Esophagus squamous epithelium (tissue), 5 donors: ENCODE measurements at regions not wholly inside any gene's neighbourhood (a gene's known extent, or its start where the extent isn't known, plus 50 kb on each side); places are given as distances from the start of the nearest gene placed in this dataset.

Source experiments
- DNase-seq: peaks from one replicate; lab custom pipeline; 2025; lab: John Stamatoyannopoulos, UW
- H3K27ac ChIP-seq, 4 donors: fragments of 200-600 bp; sonication (generic); one replicate each; pipeline ENCODE4 v1.5.1; 2016 to 2019; ENCODE audit warnings: mild to moderate bottlenecking in 1 of 4
- H3K27me3 ChIP-seq, 4 donors: fragments of 200-600 bp; sonication (generic); 1 replicate in 3 of 4; 2 replicates in 1 of 4; pipeline versions ENCODE4 v1.5.1 to v1.6.0; 2017 to 2021; ENCODE audit warnings: antibody characterized with exemption in 1 of 4
- H3K36me3 ChIP-seq, 3 donors: fragments of 200-600 bp; sonication (generic); one replicate each; pipeline ENCODE4 v1.5.1; 2016 to 2019
- H3K4me1 ChIP-seq, 3 donors: fragments of 200-600 bp; sonication (generic); one replicate each; pipeline ENCODE4 v1.5.1; 2017 to 2019
- H3K4me3 ChIP-seq, 4 donors: fragments of 200-600 bp; sonication (generic); 1 replicate in 3 of 4; 2 replicates in 1 of 4; pipeline ENCODE4 v1.5.1; 2016 to 2019; ENCODE audit warnings: mild to moderate bottlenecking in 2 of 4, moderate library complexity in 1 of 4
- H3K9me3 ChIP-seq, 3 donors: fragments of 200-600 bp; sonication (generic); one replicate each; pipeline ENCODE4 v1.5.1; 2016 to 2019
- POLR2A ChIP-seq, 4 donors: fragments of 450-650 bp; IDR thresholded peaks; one replicate each; pipeline ENCODE4 v1.6.1; 2017; ENCODE audit warnings: antibody characterized with exemption in 4 of 4, mild to moderate bottlenecking in 4 of 4, moderate library complexity in 3 of 4
- WGBS, 2 donors: methylation state at CpG; one replicate each; pipeline ENCODE4 v1.1.5; 2018; 5-methylcytosine and 5-hydroxymethylcytosine counted together
- intact Hi-C: fragments of 100-400 bp; cut with DNase I; formaldehyde crosslinking; loops from one replicate; pipeline ENCODE4 v1.15.0; 2022
- TF ChIP-seq, protein P1 (sequence below), 6 experiments: fragments of 450-650 bp in 4 of 6; fragments of 200-600 bp in 2 of 6; sonication (generic) in 2 of 6; IDR thresholded peaks; one replicate each; pipeline ENCODE4 v1.5.1; 2016 to 2019; ENCODE audit warnings: antibody characterized with exemption in 6 of 6, mild to moderate bottlenecking in 4 of 6, moderate library complexity in 4 of 6
- donor health status: DM: yes; HTN: yes; CAD: no.

DNA sequence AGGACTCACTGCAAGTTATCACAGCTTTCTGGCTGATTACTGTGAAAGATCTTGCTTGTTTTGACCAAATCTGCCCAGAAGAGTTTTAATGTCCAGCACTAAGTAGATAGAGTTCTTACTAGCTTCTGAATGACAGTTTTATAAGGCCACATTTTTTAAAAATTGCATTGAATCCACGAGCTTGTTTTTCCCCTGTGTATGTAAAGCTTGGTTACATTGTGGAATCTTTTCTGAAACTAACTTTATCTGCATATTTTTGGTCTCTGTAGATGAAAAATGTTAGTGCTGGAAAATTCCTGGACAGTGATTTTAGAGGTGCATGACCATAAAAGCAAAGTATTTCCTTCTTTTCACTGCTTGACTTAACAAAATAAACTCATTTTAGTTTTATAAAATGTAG is 650.3 kb upstream of the FAM241A start:
- H3K36me3 ChIP-seq, result no peaks in the 10 kb centered on the region
- H3K9me3 ChIP-seq, result no peaks in the 10 kb centered on the region
- no peak for DNase-seq
- H3K27me3 ChIP-seq, result no peaks in the 10 kb centered on the region
- TF ChIP-seq POLR2A (IDR thresholded peaks at IDR 0.05), result no peak
- TF ChIP-seq, protein P1, sequence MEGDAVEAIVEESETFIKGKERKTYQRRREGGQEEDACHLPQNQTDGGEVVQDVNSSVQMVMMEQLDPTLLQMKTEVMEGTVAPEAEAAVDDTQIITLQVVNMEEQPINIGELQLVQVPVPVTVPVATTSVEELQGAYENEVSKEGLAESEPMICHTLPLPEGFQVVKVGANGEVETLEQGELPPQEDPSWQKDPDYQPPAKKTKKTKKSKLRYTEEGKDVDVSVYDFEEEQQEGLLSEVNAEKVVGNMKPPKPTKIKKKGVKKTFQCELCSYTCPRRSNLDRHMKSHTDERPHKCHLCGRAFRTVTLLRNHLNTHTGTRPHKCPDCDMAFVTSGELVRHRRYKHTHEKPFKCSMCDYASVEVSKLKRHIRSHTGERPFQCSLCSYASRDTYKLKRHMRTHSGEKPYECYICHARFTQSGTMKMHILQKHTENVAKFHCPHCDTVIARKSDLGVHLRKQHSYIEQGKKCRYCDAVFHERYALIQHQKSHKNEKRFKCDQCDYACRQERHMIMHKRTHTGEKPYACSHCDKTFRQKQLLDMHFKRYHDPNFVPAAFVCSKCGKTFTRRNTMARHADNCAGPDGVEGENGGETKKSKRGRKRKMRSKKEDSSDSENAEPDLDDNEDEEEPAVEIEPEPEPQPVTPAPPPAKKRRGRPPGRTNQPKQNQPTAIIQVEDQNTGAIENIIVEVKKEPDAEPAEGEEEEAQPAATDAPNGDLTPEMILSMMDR (IDR thresholded peaks at IDR 0.05), result no peak
- no peaks in the 10 kb centered on the region for H3K4me1 ChIP-seq
- H3K4me3 ChIP-seq, result no peak overlapping the region
- intact Hi-C loops, result no loop called here
- no peak overlapping the region for H3K27ac ChIP-seq
- WGBS, 2 donors, result 32% methylated on average over 1 of the region's 1 CpG

DNA sequence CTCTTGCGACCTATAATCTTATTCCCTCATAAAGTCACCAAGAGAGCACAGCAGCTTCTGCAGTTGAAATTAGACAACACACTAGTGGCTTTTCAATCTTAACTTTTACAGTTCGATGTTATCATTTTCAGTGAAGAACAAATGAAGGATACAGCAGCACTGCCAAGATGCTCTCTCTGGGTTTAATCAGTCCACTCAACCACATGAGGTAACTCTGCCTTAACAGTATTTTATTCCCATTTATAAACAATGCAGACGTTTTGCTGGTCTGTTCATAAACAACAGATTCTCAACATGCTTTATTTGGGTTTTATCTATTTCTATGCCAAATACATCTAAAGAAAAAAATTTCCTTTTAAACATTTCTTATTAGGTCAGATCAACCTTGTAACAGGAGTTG is 646.0 kb upstream of the FAM241A start:
- Histone ChIP-seq H3K36me3 (no peaks in the 10 kb centered on the region), H3K4me3 (no peak overlapping the region), H3K27me3 (no peaks in the 10 kb centered on the region), H3K27ac (no peak overlapping the region), H3K4me1 (no peaks in the 10 kb centered on the region), H3K9me3 (no peaks in the 10 kb centered on the region)
- TF ChIP-seq, protein P1 (IDR thresholded peaks at IDR 0.05), result no peak
- no peak for TF ChIP-seq POLR2A (IDR thresholded peaks at IDR 0.05)
- no peak for DNase-seq
- WGBS, 2 donors, result 49 to 62% methylated on average over 3 of the region's 3 CpGs
- intact Hi-C loops, result no loop called here

DNA sequence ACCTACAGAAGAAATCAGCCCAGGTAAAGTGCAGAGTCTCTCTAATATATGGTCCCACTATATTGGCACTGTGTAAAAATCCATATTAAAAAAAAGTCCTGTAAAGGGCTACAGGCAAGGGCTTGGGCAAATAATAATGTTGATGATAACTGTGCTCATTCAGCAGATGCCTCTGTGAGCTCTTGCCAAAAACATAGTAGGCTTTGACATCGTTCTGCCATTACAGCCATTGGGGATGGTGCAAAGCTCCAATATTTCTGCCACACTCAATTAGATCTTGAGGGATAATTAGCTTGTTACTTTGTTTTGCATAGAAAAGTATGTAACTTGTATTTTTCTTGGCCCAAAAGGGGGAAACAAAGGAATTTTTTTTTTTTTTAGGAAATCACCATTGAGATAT is 645.5 kb upstream of the FAM241A start:
- DNase-seq, result no peak

DNA sequence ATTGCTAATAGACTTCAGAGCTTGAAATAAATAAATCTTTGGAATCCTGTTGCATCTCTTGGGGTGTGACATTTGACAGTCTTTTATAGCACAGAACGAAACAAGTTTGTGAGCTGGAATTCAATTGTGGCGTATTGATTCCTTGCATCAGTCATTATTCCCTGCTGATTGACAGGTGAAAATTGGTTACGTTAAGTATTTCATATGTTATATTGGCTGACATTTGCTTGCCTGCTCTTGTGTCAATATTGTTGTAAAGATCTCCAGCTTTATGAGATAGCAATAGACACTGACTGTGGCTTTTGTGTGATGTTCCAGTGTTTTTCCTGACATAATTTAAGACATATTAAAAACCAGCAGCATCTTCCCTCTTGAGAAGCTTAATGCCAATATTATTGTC is 644.4 kb upstream of the FAM241A start:
- H3K9me3 ChIP-seq, result no peaks in the 10 kb centered on the region
- intact Hi-C loops, result no loop called here

More for the DNA sequence above, 645.5 kb upstream of the FAM241A start:
- Histone ChIP-seq H3K27ac (no peak overlapping the region), H3K36me3 (no peaks in the 10 kb centered on the region), H3K4me1 (no peaks in the 10 kb centered on the region), H3K27me3 (no peaks in the 10 kb centered on the region), H3K9me3 (no peaks in the 10 kb centered on the region), H3K4me3 (no peak overlapping the region)
- TF ChIP-seq, protein P1 (IDR thresholded peaks at IDR 0.05), result no peak
- no peak for TF ChIP-seq POLR2A (IDR thresholded peaks at IDR 0.05)
- 64 to 77% methylated on average over 1 of the region's 1 CpG for WGBS, 2 donors
- intact Hi-C loops, result no loop called here

DNA sequence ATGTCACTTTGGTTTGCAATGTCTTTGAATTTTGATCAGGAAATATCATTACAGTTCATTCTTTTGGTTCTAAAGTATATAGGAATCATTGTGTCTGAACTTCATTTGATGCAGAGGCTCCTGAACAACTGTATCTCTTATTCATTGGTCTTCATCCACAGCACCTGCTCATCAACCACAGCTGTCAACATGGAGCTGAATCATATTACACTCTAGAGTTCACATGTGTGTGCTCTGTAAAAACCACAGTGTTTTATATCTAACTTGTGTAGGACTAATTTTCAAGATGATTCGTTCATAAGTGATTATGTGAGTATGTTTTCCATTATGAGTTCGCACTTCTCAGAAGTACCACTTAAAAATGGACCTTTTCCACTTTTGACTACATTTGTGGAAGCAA is 643.3 kb upstream of the FAM241A start:
- H3K27me3 ChIP-seq, result no peaks in the 10 kb centered on the region
- no peak for DNase-seq

More for the DNA sequence above, 644.4 kb upstream of the FAM241A start:
- Histone ChIP-seq H3K4me3 (no peak overlapping the region), H3K4me1 (no peaks in the 10 kb centered on the region), H3K27ac (no peak overlapping the region), H3K27me3 (no peaks in the 10 kb centered on the region), H3K36me3 (no peaks in the 10 kb centered on the region)
- 79 to 88% methylated on average over 3 of the region's 3 CpGs for WGBS, 2 donors
- DNase-seq, result no peak
- TF ChIP-seq, protein P1 (IDR thresholded peaks at IDR 0.05), result no peak
- TF ChIP-seq POLR2A (IDR thresholded peaks at IDR 0.05), result no peak

More for the DNA sequence above, 643.3 kb upstream of the FAM241A start:
- intact Hi-C loops, result no loop called here
- Histone ChIP-seq H3K27ac (no peak overlapping the region), H3K4me3 (no peak overlapping the region), H3K4me1 (no peaks in the 10 kb centered on the region), H3K9me3 (no peaks in the 10 kb centered on the region), H3K36me3 (no peaks in the 10 kb centered on the region)
- no peak for TF ChIP-seq POLR2A (IDR thresholded peaks at IDR 0.05)
- TF ChIP-seq, protein P1 (IDR thresholded peaks at IDR 0.05), result no peak
- 74 to 81% methylated on average over 2 of the region's 2 CpGs for WGBS, 2 donors
